SW480 (cell line): ENCODE measurements at regions not wholly inside any gene's neighbourhood (a gene's known extent, or its start where the extent isn't known, plus 50 kb on each side); places are given as distances from the start of the nearest gene placed in this dataset.
A peak's percentile ranks its signal among the peaks of the same experiment; 100 is the strongest.
"Not testable (repeated sequence)": the region's sequence is repeated elsewhere in the genome, so short reads cannot be mapped to it uniquely, and the experiment has no call there.

ENCODE experiments used
- DNase-seq: peaks from one replicate; pipeline ENCODE4 v3.0.0-alpha.2; 2016; ENCODE audit warnings: low spot score

DNA sequence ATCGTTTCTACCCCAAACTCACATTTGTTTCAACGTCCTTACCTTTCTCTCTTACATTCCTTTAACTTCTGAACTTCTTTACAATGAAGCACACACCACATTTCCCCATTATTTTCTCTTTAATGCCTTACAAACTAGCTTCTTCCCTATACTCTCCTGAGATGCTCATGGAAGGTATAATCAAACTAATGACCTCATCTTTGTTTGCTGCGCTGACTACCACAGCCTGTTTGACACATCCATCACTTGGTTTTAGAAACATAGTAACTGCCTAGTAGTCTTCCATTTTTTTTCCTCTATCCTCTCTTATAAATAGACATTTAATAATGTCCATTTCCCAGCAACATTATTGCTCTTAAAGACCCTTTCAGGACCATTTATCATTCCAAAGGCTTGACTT lies 230.5 kb upstream of the LRTM1 start:
- DNase-seq = no peak

- DNase-seq = peak; percentile 14
Observed at GRCh38 chr3:55157731-55158130, 229.9 kb upstream of the LRTM1 start.

GRCh38 chr3:55156851-55157650 lies 229.2 kb upstream of the LRTM1 start:
- DNase-seq = peak; percentile 87

DNA sequence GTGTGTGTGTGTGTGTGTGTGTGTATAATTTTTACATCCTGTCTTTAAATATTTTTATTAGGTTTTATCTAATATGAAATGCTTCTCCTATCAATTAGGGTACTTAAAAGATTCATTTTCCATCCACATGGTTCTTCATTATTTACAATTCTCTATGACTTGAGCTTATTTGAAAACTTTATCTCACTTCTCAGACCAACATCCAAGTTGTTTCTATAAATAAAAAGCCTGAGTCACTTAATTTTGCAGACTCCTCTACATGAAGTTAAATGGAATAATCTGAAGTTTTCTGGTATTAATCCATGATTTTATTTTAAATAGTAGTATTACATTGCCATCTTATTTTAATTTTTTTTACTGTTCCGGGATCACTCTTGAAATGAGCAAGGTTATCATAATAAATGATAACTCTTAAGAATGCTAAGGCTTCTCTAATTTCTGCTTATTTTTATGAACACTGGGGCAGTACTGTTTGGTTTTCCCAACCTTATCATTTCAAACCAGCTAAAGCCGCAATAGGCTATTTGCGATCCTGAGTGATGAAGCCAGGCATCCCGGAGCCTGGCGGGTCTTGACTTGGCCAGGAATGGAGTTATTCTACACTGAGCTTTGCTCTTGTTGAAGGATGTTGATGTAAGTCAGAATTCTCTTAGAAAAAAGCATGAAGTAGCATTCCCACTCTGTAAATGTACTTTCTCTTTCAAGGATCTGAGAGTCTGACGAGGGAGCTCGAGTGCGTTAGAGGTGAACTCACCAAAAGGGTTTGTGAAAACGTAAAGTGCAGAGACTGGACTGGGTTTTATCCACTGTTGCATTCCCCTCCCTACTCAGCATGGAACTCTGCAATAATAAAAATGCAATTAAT lies 220.2 kb upstream of the LRTM1 start:
- DNase-seq = no peak

GRCh38 chr3:55147406-55147805 lies 219.5 kb upstream of the LRTM1 start:
- no peak for DNase-seq

GRCh38 chr3:55146216-55146615 lies 218.4 kb upstream of the LRTM1 start:
- DNase-seq = no peak

DNA sequence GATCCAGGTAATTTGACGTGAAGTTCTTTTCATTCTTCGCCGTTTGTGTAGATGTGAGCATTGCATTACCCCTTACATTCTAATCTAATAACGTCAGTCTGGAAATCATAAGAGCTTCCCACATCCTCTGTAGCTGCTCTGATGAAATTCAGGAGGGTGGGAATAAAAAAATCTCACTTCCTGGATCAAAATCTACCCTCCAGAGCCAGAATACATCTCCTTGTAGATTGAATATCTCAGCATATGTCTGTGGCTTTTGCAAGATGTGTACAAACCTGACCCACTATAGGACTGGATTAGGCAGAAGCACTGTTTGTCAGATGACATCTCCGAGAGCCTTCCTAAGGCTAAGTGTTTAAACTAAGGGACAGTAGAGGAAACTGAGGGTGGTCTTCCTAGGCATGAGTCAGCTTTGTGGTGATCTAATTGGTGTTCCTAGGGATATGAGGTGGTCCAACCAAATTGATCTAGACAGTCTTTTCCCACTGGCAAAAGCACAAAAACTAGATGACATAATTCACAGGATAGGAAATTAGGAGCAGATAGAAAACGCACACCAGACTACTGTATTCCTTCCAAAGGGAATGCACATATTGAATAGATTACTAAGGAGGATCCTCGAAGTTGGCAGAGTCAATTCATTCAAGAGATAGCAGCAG lies 216.3 kb upstream of the LRTM1 start:
- no peak for DNase-seq

GRCh38 chr3:55143336-55143735 lies 215.5 kb upstream of the LRTM1 start:
- no peak for DNase-seq

DNA sequence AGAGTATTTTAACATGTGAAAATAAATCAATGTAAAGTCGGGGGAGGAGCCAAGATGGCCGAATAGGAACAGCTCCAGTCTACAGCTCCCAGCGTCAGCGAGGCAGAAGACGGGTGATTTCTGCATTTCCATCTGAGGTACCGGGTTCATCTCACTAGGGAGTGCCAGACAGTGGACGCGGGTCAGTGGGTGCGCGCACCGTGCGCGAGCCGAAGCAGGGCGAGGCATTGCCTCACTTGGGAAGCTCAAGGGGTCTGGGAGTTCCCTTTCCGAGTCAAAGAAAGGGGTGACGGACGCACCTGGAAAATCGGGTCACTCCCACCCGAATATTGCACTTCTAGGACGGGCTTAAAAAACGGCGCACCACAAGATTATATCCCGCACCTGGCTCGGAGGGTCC lies 208.4 kb upstream of the LRTM1 start:
- not testable (repeated sequence) for DNase-seq

- DNase-seq = no peak
Observed at GRCh38 chr3:55128225-55128823, 200.5 kb upstream of the LRTM1 start.

DNA sequence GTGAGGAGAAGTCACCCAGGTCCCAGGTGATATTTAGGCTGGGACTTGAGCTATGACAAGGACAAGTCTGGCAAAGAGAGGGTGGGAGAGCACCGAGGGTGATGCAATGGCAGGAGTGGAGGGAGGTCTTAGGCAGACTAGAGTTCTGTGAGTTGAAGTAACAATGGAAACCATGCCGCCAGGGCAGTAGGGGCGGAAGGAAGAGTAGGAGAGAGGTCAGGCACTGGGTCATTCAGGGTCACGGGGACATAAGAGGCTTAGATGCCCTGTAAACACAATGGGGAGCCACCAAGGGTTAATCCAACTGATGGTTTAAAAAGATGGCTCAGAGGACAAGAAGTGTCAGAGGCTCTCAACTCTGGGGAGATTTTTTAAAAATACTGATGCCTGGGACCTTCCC lies 199.7 kb upstream of the LRTM1 start:
- DNase-seq = no peak

- no peak for DNase-seq
Observed at GRCh38 chr3:55124371-55124770, 196.5 kb upstream of the LRTM1 start.
